OCI-LY7 (cell line): ENCODE measurements at regions not wholly inside any gene's neighbourhood (a gene's known extent, or its start where the extent isn't known, plus 50 kb on each side); places are given as distances from the start of the nearest gene placed in this dataset.

Experiments used
- EZH2phosphoT487 ChIP-seq: fragments of 200-600 bp; sonication (generic); IDR thresholded peaks from 2 replicates; pipeline ENCODE4 v1.6.1; 2018; ENCODE audit warnings: low read depth, borderline replicate concordance, mild to moderate bottlenecking, mixed run types, antibody characterized with exemption, low read length, moderate library complexity, mixed read lengths
- TF ChIP-seq, protein P1 (sequence below): fragments of 200-600 bp; sonication (generic); conservative IDR thresholded peaks from 2 replicates; pipeline ENCODE4 v1.5.1; 2014; ENCODE audit warnings: mild to moderate bottlenecking, antibody characterized with exemption, low read length, moderate library complexity, mixed read lengths

DNA sequence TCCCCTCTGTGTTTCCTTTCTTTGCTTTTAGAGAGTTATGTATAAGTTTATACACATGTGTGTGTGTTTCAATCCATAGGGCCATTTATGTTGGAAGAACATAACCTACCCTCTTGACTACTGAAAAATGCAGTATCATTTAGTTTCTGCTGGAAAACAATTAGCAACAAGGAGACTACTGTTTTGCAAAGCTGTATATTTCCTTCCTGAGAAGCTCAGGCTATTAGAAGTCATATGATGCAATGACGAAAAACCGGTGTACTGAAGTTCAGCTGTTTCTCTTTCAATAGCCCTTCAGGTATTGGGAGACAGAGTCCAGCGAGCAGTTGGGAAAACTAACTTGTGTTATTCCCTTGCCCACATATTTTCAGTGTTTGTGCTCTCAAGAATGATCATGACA, 447.7 kb upstream of the GYPC start:
- TF ChIP-seq, protein P1, sequence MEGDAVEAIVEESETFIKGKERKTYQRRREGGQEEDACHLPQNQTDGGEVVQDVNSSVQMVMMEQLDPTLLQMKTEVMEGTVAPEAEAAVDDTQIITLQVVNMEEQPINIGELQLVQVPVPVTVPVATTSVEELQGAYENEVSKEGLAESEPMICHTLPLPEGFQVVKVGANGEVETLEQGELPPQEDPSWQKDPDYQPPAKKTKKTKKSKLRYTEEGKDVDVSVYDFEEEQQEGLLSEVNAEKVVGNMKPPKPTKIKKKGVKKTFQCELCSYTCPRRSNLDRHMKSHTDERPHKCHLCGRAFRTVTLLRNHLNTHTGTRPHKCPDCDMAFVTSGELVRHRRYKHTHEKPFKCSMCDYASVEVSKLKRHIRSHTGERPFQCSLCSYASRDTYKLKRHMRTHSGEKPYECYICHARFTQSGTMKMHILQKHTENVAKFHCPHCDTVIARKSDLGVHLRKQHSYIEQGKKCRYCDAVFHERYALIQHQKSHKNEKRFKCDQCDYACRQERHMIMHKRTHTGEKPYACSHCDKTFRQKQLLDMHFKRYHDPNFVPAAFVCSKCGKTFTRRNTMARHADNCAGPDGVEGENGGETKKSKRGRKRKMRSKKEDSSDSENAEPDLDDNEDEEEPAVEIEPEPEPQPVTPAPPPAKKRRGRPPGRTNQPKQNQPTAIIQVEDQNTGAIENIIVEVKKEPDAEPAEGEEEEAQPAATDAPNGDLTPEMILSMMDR = no peak
- TF ChIP-seq EZH2phosphoT487 = no peak
